ENCODE measurements at regions not wholly inside any gene's neighbourhood (a gene's known extent, or its start where the extent isn't known, plus 50 kb on each side); places are given as distances from the start of the nearest gene placed in this dataset.

GRCh38 chr9:81756561-81756960, 67.2 kb upstream of the TLE1 start:
- DNase-seq (ENCODE audit: low spot score in 2 of 2) = no peak
- no peak for TF ChIP-seq POLR2A (IDR thresholded peaks at IDR 0.05)
- TF ChIP-seq EP300 (IDR thresholded peaks at IDR 0.05) = no peak
- TF ChIP-seq, protein P1, sequence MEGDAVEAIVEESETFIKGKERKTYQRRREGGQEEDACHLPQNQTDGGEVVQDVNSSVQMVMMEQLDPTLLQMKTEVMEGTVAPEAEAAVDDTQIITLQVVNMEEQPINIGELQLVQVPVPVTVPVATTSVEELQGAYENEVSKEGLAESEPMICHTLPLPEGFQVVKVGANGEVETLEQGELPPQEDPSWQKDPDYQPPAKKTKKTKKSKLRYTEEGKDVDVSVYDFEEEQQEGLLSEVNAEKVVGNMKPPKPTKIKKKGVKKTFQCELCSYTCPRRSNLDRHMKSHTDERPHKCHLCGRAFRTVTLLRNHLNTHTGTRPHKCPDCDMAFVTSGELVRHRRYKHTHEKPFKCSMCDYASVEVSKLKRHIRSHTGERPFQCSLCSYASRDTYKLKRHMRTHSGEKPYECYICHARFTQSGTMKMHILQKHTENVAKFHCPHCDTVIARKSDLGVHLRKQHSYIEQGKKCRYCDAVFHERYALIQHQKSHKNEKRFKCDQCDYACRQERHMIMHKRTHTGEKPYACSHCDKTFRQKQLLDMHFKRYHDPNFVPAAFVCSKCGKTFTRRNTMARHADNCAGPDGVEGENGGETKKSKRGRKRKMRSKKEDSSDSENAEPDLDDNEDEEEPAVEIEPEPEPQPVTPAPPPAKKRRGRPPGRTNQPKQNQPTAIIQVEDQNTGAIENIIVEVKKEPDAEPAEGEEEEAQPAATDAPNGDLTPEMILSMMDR (IDR thresholded peaks at IDR 0.05) = no peak

GRCh38 chr9:81758123-81758797, 68.9 kb upstream of the TLE1 start:
- 84 to 89% methylated on average over 3 of the region's 3 CpGs for WGBS, 2 donors
- H3K4me1 ChIP-seq = no peaks in the 10 kb centered on the region
- no peaks in the 10 kb centered on the region for H3K36me3 ChIP-seq
- TF ChIP-seq EP300 (IDR thresholded peaks at IDR 0.05) = no peak
- TF ChIP-seq POLR2A (IDR thresholded peaks at IDR 0.05) = no peak
- TF ChIP-seq, protein P1 (IDR thresholded peaks at IDR 0.05) = no peak
- H3K4me3 ChIP-seq = no peak overlapping the region
- no peaks in the 10 kb centered on the region for H3K9me3 ChIP-seq
- no peak overlapping the region for H3K27ac ChIP-seq
- no peaks in the 10 kb centered on the region for H3K27me3 ChIP-seq
- no peak for DNase-seq (ENCODE audit: low spot score in 2 of 2)

More at GRCh38 chr9:81756561-81756960, 67.2 kb upstream of the TLE1 start:
- H3K27ac ChIP-seq = no peak overlapping the region
- 87 to 96% methylated on average over 5 of the region's 5 CpGs for WGBS, 2 donors
- H3K36me3 ChIP-seq = no peaks in the 10 kb centered on the region
- no peaks in the 10 kb centered on the region for H3K9me3 ChIP-seq
- H3K4me1 ChIP-seq = no peaks in the 10 kb centered on the region
- no peaks in the 10 kb centered on the region for H3K27me3 ChIP-seq
- no peak overlapping the region for H3K4me3 ChIP-seq

DNA sequence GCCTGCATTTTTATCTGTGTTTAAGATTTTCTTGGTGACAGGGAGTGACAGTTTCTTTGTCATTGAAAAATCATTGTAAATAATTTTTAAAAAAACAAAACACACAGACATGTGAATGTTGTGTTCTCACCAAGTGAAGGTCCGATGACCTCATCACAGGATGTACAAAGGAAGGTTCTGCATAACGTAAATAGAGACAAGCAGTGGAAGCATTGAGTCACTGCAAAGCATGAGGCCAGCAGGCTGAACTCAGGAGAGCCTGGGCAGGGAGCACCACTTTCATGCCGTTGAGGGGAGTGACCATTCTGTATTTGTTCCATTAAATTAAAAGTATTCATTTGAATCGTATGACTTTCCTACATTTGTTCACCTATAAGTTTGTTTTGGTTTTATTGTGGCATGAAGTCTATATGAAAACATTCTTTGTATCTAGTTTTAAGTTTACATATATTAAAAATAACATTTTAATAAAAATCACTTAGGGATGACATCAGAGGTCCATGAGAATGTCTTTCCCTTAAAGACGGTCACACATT, 70.4 kb upstream of the TLE1 start:
- Histone ChIP-seq H3K36me3 (no peaks in the 10 kb centered on the region), H3K4me3 (no peak overlapping the region), H3K9me3 (no peaks in the 10 kb centered on the region), H3K27ac (no peak overlapping the region), H3K27me3 (no peaks in the 10 kb centered on the region), H3K4me1 (no peaks in the 10 kb centered on the region)
- no peak for DNase-seq (ENCODE audit: low spot score in 2 of 2)
- TF ChIP-seq EP300 (IDR thresholded peaks at IDR 0.05) (peak in 1 of 2 donors; percentile 36), POLR2A (IDR thresholded peaks at IDR 0.05) (no peak)
- WGBS, 2 donors = 64 to 67% methylated on average over 5 of the region's 5 CpGs

GRCh38 chr9:81767921-81768320, 78.6 kb upstream of the TLE1 start:
- Histone ChIP-seq H3K36me3 (no peaks in the 10 kb centered on the region), H3K4me3 (no peak overlapping the region), H3K27me3 (no peaks in the 10 kb centered on the region), H3K4me1 (no peaks in the 10 kb centered on the region), H3K27ac (no peak overlapping the region), H3K9me3 (no peaks in the 10 kb centered on the region)
- no peak for DNase-seq (ENCODE audit: low spot score in 2 of 2)
- TF ChIP-seq, protein P1 (IDR thresholded peaks at IDR 0.05) = no peak
- TF ChIP-seq POLR2A (IDR thresholded peaks at IDR 0.05) (no peak), EP300 (IDR thresholded peaks at IDR 0.05) (no peak)

DNA sequence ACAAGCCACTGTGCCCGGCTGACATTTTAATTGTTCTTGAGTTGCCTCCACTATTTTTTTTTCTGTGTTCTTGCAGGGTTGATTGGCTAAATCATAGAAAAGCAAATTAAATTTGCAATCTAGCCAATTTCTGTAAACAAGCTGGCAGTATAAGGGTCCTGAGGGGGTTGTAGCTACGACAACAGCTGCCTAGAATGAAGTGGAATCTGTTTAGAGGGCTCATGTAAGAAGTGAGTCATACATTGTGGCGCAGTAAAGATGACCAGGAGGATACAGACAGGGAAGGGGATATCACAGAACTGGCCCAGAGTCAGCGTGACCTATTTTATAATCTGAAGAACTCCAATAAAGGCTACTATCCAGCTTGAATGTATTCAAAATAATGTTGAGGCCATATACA, 82.2 kb upstream of the TLE1 start:
- H3K36me3 ChIP-seq = no peaks in the 10 kb centered on the region
- H3K27ac ChIP-seq = no peak overlapping the region
- WGBS, 2 donors = 60 to 63% methylated on average over 4 of the region's 4 CpGs
- DNase-seq (ENCODE audit: low spot score in 2 of 2) = no peak
- H3K4me3 ChIP-seq = no peak overlapping the region
- H3K9me3 ChIP-seq = no peaks in the 10 kb centered on the region
- TF ChIP-seq EP300 (IDR thresholded peaks at IDR 0.05) (no peak), POLR2A (IDR thresholded peaks at IDR 0.05) (no peak)
- TF ChIP-seq, protein P1 (IDR thresholded peaks at IDR 0.05) = no peak
- H3K4me1 ChIP-seq = no peaks in the 10 kb centered on the region
- no peaks in the 10 kb centered on the region for H3K27me3 ChIP-seq
